CD4-positive, alpha-beta T cell treated with Interleukin-1 beta for 1 hour (primary cell): ENCODE measurements at regions not wholly inside any gene's neighbourhood (a gene's known extent, or its start where the extent isn't known, plus 50 kb on each side); places are given as distances from the start of the nearest gene placed in this dataset.
"Not testable (repeated sequence)": the region's sequence is repeated elsewhere in the genome, so short reads cannot be mapped to it uniquely, and the experiment has no call there.

Experiments used
- DNase-seq, 2 donors: peaks; one replicate each; pipeline ENCODE4 v3.0.0-alpha.2; 2020 to 2022

GRCh38 chrX:40530509-40530908 lies 50.3 kb upstream of the ATP6AP2 start:
- no peak for DNase-seq

GRCh38 chrX:40527543-40527942 lies 53.2 kb upstream of the ATP6AP2 start:
- no peak for DNase-seq

GRCh38 chrX:40526412-40526811 lies 54.4 kb upstream of the ATP6AP2 start:
- no peak for DNase-seq

- not testable (repeated sequence) for DNase-seq
Observed at GRCh38 chrX:40525901-40526300, 54.9 kb upstream of the ATP6AP2 start.

- DNase-seq = no peak
Observed at GRCh38 chrX:40524423-40524822, 56.3 kb upstream of the ATP6AP2 start.

GRCh38 chrX:40523852-40524251 lies 56.9 kb upstream of the ATP6AP2 start:
- DNase-seq = no peak

- no peak for DNase-seq
Observed at GRCh38 chrX:40521868-40522450, 58.8 kb upstream of the ATP6AP2 start.

GRCh38 chrX:40514376-40514775 lies 66.4 kb upstream of the ATP6AP2 start:
- no peak for DNase-seq

- no peak for DNase-seq
Observed at GRCh38 chrX:40513835-40514234, 66.9 kb upstream of the ATP6AP2 start.

- no peak for DNase-seq
Observed at GRCh38 chrX:40513012-40513411, 67.8 kb upstream of the ATP6AP2 start.

GRCh38 chrX:40511258-40511657 lies 69.5 kb upstream of the ATP6AP2 start:
- no peak for DNase-seq

- DNase-seq = no peak
Observed at GRCh38 chrX:40508560-40508959, 72.2 kb upstream of the ATP6AP2 start.

- DNase-seq = no peak
Observed at GRCh38 chrX:40506201-40506985, 74.4 kb upstream of the ATP6AP2 start.

- DNase-seq = no peak
Observed at GRCh38 chrX:40504801-40505605, 75.8 kb upstream of the ATP6AP2 start.

GRCh38 chrX:40503094-40503493 lies 77.7 kb upstream of the ATP6AP2 start:
- no peak for DNase-seq

- DNase-seq = no peak
Observed at GRCh38 chrX:40502688-40503087, 78.1 kb upstream of the ATP6AP2 start.

- no peak for DNase-seq
Observed at GRCh38 chrX:40501164-40501855, 79.5 kb upstream of the ATP6AP2 start.

GRCh38 chrX:40496728-40497127 lies 84.0 kb upstream of the ATP6AP2 start:
- DNase-seq = no peak

- DNase-seq = no peak
Observed at GRCh38 chrX:40495659-40496058, 85.1 kb upstream of the ATP6AP2 start.

GRCh38 chrX:40494005-40494404 lies 86.8 kb upstream of the ATP6AP2 start:
- DNase-seq = no peak

- no peak for DNase-seq
Observed at GRCh38 chrX:40488296-40488695, 92.5 kb upstream of the ATP6AP2 start.

- no peak for DNase-seq
Observed at GRCh38 chrX:40485973-40486372, 94.8 kb upstream of the ATP6AP2 start.

- DNase-seq = no peak
Observed at GRCh38 chrX:40485102-40485826, 95.5 kb upstream of the ATP6AP2 start.
